GM23248 (cell line): ENCODE measurements at regions not wholly inside any gene's neighbourhood (a gene's known extent, or its start where the extent isn't known, plus 50 kb on each side); places are given as distances from the start of the nearest gene placed in this dataset.

Source experiments
- EZH2 ChIP-seq: fragments of 200-600 bp; sonication (generic); IDR thresholded peaks from 2 replicates; pipeline ENCODE4 v1.6.1; 2018; ENCODE audit warnings: antibody characterized with exemption, mild to moderate bottlenecking; ENCODE audit not compliant: insufficient read depth, poor library complexity, severe bottlenecking
- EZH2phosphoT487 ChIP-seq: fragments of 200-600 bp; sonication (generic); IDR thresholded peaks from 2 replicates; pipeline ENCODE4 v1.6.1; 2018; ENCODE audit warnings: antibody characterized with exemption, moderate library complexity, mild to moderate bottlenecking, low read depth; ENCODE audit not compliant: insufficient read depth

DNA sequence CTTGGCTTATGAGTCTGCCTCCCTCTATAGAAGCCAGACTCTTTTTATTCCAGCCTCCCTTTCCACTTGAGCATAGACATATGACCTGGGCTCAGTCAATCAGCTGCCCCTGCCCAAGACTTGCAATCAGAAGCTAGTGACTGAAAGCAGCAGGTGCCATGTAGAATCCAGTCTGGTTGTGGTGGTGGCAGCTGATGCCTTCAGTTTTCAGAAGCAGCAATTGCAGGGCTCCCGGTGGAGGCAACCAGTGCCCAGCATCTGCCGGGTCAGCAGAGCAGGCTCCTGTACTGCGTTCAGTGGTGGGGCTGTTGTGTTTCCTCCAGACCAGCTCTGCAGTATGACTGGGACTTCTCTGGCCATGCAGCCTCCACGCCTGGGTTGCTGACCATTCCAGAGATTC lies 53.9 kb upstream of the PALM2AKAP2 start:
- TF ChIP-seq EZH2phosphoT487 (no peak), EZH2 (no peak)
